ENCODE measurements at regions not wholly inside any gene's neighbourhood (a gene's known extent, or its start where the extent isn't known, plus 50 kb on each side); places are given as distances from the start of the nearest gene placed in this dataset.

DNA sequence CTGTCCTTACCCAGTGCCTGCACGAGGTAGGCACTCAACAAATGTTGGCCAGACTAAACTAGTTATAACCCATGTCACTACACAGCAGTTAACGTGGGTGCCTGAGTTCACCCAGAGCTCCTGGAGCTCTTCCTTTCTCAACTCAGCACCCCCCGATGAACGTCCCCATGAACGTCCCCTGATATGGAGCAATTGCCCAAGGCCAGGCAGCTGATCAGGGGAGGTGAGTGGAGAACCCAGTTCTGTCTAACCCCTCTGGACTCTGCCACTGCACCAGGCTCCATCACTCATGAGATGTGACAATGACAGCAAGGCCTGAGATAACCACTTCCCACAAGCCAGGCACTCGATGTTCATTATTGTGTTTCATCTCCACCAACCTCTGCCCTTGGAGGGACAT is 199.0 kb downstream of the BCL11B start:
- no peak overlapping the region for H3K4me3 ChIP-seq (ENCODE audit: low read length)
- no peak for TF ChIP-seq CTCF (conservative IDR thresholded peaks at IDR 0.05; ENCODE audit: low read depth, low read length)
- DNase-seq (ENCODE audit: low read depth), result no peak

GRCh38 chr14:99073431-99073830 is 198.6 kb downstream of the BCL11B start:
- TF ChIP-seq CTCF (conservative IDR thresholded peaks at IDR 0.05; ENCODE audit: low read depth, low read length), result no peak
- H3K4me3 ChIP-seq (ENCODE audit: low read length), result no peak overlapping the region
- DNase-seq (ENCODE audit: low read depth), result no peak

- no peak for TF ChIP-seq CTCF (conservative IDR thresholded peaks at IDR 0.05; ENCODE audit: low read depth, low read length)
- no peak for DNase-seq (ENCODE audit: low read depth)
- no peak overlapping the region for H3K4me3 ChIP-seq (ENCODE audit: low read length)
Observed at GRCh38 chr14:99075061-99075460, 196.9 kb downstream of the BCL11B start.

GRCh38 chr14:99075771-99076375 is 196.1 kb downstream of the BCL11B start:
- H3K4me3 ChIP-seq (ENCODE audit: low read length), result no peak overlapping the region
- no peak for DNase-seq (ENCODE audit: low read depth)
- TF ChIP-seq CTCF (conservative IDR thresholded peaks at IDR 0.05; ENCODE audit: low read depth, low read length), result no peak

DNA sequence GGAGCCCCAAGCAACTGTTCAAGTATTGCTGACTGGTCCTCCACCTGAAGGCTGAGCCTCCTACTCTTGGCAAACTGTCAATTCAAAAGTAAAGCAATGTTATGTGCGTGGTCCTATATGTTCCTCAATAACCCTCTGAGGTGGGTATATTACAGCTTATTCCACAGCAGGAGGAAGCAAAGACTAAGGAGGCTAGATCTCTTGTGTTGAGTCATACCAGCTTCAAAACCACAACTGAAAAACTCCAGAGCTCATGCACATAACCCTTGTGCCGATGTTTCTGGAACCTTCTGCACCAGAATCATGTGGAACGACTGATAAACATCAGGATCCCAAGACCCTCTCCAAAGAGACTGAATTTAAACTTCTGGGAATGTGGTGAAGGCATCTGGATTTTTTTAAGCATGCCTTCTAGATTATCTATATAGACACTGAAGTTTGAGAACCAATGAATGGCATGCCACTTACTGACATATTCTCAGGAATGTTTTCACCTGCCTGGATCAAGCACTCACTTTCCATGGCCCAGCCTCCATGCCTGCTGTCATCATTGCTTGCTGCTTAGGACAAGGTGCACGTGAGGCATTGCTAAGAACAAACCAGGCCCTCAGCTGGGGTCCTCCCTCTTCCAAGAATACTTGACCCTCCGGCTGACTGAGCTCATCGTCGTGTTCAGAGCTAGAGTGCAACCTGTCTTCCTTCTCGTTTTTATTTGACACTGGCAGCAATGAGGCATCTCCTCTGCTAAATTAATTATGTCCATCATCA is 194.7 kb downstream of the BCL11B start:
- TF ChIP-seq CTCF (conservative IDR thresholded peaks at IDR 0.05; ENCODE audit: low read depth, low read length), result no peak
- no peak overlapping the region for H3K4me3 ChIP-seq (ENCODE audit: low read length)
- DNase-seq (ENCODE audit: low read depth), result no peak

DNA sequence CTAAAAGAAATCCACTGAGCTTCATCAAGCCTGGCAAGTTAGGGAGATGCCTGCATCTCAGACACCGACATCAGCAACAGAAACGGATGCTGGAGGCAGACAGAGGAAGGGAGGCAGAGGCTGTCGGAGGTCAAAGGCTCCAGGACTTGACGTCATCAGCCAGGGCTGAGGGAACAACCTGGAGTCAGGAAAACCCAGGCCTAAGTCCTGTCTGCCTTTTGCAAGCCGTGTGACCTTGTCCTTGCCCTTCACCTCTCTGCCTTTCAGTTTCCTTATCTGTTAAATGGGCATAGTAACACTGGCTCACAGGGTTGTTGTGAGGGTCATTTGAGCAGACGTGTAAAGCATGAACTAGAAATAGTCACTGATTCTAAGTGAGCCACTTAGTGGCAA is 194.2 kb downstream of the BCL11B start:
- no peak for DNase-seq (ENCODE audit: low read depth)
- H3K4me3 ChIP-seq (ENCODE audit: low read length), result no peak overlapping the region
- TF ChIP-seq CTCF (conservative IDR thresholded peaks at IDR 0.05; ENCODE audit: low read depth, low read length), result no peak

- no peak for DNase-seq (ENCODE audit: low read depth)
- TF ChIP-seq CTCF (conservative IDR thresholded peaks at IDR 0.05; ENCODE audit: low read depth, low read length), result no peak
- no peak overlapping the region for H3K4me3 ChIP-seq (ENCODE audit: low read length)
Observed at GRCh38 chr14:99078426-99078825, 193.6 kb downstream of the BCL11B start.

All from retinal pigment epithelial cell (primary cell).